Urinary bladder (tissue), 4 donors: ENCODE measurements at regions not wholly inside any gene's neighbourhood (a gene's known extent, or its start where the extent isn't known, plus 50 kb on each side); places are given as distances from the start of the nearest gene placed in this dataset. TPM values are rescaled to one million over a fixed set of nuclear protein-coding genes. Genes with fewer than 3 reads are reported as not detected.

Source experiments
- DNase-seq: peaks from one replicate; pipeline ENCODE4 v3.0.0-alpha.2; 2015; ENCODE audit errors: extremely low spot score
- H3K27ac ChIP-seq: one replicate; pipeline ENCODE4 v1.5.1; 2013; ENCODE audit warnings: low read depth, mild to moderate bottlenecking, moderate library complexity
- H3K36me3 ChIP-seq: one replicate; pipeline ENCODE4 v1.6.1; 2013; ENCODE audit warnings: mild to moderate bottlenecking, moderate library complexity; ENCODE audit not compliant: insufficient read depth
- H3K4me1 ChIP-seq: one replicate; pipeline ENCODE4 v1.6.1; 2013; ENCODE audit warnings: mild to moderate bottlenecking, moderate library complexity; ENCODE audit not compliant: insufficient read depth
- H3K4me3 ChIP-seq: one replicate; pipeline ENCODE4 v1.5.1; 2013; ENCODE audit warnings: low read depth, low read length
- WGBS: extraction: QIAGEN DNeasy Blood & Tissue Kit; methylation state at CpG from one replicate; pipeline ENCODE4 v1.1.7; 2013; 5-methylcytosine and 5-hydroxymethylcytosine counted together
- small RNA-seq: library from RNA; depleted of rRNA; stranded (forward); fragments of <200 nt; gene quantifications from one replicate; pipeline ENCODE3, GENCODE V24; 2014
- donor health status: healthy with polysubstance abuse.
- donor health status: healthy.

DNA sequence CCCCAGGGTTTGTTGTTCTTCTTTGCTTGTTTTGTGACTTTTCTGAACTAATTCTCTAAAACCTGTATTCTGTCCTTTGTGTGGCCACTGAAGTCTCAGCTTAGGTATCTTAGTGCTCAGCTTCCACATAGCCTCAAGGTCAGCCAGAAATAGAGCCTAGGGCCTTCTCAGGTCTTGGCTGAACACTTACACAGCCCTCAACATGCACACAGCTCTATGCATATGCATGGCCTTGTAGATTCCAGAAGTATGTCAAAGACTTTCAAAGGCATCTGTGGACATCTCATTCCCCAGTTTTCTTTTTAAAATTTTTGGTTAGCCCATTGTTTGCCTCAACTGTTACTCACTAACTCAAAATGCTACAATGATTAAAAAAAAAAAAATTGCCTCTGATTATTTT lies 99.9 kb upstream of the GRIA1 start:
- DNase-seq = no peak
- Histone ChIP-seq H3K4me3 (no peak overlapping the region), H3K27ac (no peak overlapping the region)

DNA sequence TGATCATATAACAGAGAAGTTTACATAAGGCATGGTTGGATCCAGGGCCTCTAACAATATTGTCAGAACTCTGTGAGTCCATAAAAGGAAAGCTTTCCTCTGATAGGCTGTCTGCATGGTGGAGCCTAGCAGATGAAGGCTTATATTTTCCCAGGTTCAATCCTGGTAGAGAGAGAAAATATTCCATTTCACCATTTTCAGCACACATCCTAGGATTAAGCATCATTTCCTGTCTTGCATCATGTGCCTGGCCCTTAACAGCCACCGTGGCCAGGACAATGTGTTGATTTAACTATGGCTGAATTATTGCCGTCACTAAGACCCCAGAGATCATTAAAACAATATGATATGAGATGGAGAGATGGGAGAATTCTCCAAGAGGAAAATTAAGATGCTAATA lies 90.9 kb upstream of the GRIA1 start:
- DNase-seq = no peak
- Histone ChIP-seq H3K4me1 (no peaks in the 10 kb centered on the region), H3K36me3 (no peaks in the 10 kb centered on the region), H3K4me3 (no peak overlapping the region), H3K27ac (no peak overlapping the region)
- 33% methylated on average over 2 of the region's 2 CpGs for WGBS

More for the DNA sequence above, 99.9 kb upstream of the GRIA1 start:
- H3K4me1 ChIP-seq = no peaks in the 10 kb centered on the region
- no peaks in the 10 kb centered on the region for H3K36me3 ChIP-seq

DNA sequence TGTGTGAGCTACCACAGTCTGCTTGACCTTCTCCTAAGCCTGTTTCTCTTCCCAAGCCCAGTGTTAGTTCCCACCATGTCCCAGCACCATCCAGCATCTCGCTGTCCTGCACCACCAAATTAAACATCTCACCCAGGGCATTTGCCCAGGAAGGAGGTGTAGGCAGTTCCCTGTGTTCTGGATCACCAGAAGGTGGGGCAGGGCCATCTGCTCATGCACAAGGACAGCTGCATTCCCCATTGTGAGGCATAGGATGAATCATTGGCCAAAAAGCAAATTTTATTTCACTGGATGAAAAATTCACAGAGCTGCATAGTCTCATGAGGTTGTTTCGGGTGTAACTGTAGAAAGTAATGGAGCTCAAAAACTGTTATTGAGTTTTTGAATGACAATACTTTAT lies 89.5 kb upstream of the GRIA1 start:
- Histone ChIP-seq H3K4me1 (no peaks in the 10 kb centered on the region), H3K27ac (no peak overlapping the region), H3K36me3 (no peaks in the 10 kb centered on the region), H3K4me3 (no peak overlapping the region)
- DNase-seq = no peak
- 84% methylated on average over 2 of the region's 2 CpGs for WGBS

DNA sequence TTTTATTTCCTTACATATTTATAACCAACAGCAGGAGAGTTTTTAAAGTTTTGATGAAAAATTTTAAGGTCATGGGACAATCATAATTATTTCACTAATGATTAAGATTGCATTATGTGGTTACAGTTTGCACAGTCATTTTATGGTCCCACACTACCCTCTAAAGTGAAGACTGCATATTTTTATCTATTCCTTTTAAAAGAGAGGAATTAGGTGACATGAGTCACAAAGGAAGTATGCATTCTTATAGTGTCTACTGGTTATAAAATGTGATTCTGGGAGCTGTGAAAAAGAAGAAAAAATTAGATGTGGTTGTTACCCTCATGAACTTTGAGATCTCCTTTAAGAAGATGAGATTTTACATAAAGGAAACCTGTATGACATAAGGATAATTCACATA lies 87.9 kb upstream of the GRIA1 start:
- no peak for DNase-seq
- Histone ChIP-seq H3K36me3 (no peaks in the 10 kb centered on the region), H3K27ac (no peak overlapping the region), H3K4me1 (no peaks in the 10 kb centered on the region), H3K4me3 (no peak overlapping the region)

DNA sequence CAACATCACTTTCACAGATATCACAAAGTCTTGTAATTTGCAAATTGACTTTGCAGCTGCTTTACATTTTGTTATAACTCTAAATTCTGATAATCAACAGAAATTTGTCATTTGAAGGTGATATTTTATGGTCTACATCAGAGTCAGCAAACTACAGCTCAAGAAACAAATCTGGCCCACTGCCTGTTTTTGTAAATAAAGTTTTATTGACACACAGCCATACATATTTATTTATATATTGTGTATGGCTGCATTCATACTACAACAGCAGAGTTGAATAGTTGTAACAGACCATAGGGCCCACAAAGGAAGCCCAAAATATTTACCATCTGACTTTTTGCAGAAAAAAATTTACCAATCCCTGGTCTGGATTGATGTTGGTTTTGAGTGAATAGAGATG lies 87.0 kb upstream of the GRIA1 start:
- Histone ChIP-seq H3K4me1 (no peaks in the 10 kb centered on the region), H3K4me3 (no peak overlapping the region), H3K36me3 (no peaks in the 10 kb centered on the region), H3K27ac (no peak overlapping the region)
- DNase-seq = no peak

DNA sequence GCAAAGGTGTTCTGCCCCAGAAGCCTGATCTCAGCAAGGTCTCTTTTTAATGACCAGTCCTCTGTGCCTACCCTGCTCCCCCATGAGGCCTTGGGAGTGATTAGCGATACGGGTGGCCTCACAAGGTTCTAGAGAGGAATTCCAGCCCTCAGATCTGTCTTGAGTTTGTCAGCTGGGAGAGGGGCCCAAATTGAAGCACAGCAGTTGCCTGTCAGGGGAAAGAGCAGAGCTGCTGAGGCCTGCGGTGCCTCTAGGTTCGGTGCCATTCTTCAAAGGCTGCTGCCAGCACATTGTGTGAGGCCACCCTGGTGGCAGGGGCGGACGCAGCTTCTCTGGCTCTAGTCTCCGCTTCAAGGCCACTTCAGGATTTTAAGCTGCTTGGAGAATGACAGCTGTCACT lies 85.7 kb upstream of the GRIA1 start:
- no peak for DNase-seq
- H3K4me3 ChIP-seq = no peak overlapping the region
- H3K36me3 ChIP-seq = no peaks in the 10 kb centered on the region
- 66% methylated on average over 7 of the region's 7 CpGs for WGBS
- H3K4me1 ChIP-seq = no peaks in the 10 kb centered on the region
- no peak overlapping the region for H3K27ac ChIP-seq

DNA sequence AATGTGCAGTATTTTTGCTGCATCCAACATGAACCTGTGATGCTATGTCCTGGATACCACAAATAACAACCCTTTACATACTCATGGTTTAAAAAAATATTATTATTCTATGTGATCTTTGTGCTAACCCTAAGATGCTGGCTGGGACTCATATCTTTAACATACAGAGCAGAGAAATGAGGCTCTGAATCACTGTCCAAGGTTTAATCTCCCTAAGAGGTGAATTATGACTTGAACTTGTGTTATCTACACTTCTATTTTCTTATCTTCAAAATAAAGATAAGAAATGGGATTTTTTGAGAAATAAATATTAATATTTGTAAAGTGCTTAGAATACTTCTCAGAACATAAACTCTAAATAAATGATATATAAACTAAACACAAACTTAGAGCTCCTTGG lies 68.8 kb upstream of the GRIA1 start:
- Histone ChIP-seq H3K27ac (no peak overlapping the region), H3K4me1 (no peaks in the 10 kb centered on the region), H3K36me3 (no peaks in the 10 kb centered on the region), H3K4me3 (no peak overlapping the region)
- no peak for DNase-seq

DNA sequence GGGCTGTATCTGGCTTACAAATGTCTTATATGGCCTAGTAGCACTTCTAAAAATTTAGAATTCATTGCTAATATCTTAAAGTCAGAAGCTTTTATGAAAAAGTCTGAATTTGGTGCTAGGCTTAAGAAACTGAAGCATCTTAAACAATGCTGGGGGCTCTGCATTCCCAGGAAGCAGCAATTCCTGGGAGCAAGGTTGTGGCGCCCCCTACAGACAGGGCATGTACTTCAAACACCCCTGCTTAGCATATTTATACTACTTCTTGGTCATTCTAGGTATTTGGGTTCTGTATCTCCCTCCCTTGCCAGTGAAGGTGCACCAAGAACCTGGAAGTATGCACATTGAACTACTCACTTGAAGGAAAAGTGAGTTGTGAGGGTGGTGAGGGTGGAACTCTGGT lies 64.6 kb upstream of the GRIA1 start:
- Histone ChIP-seq H3K27ac (no peak overlapping the region), H3K36me3 (no peaks in the 10 kb centered on the region), H3K4me1 (no peaks in the 10 kb centered on the region), H3K4me3 (no peak overlapping the region)
- 22% methylated on average over 1 of the region's 1 CpG for WGBS
- no peak for DNase-seq

DNA sequence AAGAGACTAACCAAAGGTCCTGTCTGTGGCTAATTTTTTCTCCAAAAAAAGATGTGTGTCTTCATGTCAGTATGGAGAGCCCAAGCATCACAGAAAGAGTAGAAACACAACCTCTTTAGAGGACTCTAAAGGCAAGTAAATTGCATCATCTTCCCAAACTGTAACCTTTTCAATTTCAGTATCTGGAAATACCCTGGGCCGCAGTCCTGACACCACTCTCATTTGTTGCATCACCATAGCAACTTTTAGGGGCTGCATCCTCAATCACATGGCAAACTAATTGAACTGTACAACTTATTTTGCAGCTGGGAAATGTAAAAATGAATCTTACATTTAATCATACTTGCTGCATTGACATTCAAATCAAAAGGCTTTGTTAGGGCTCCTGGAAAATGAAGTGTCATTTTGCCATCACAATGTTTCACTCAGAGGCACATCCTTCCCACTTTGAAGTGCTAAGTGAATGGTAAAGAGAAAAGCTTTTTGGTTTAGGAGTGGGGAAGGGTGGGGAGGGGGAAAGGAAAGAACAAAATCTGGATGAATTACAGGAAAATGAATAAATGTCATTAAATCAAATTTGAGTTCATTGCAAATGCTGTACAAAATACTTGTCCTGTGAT lies 60.6 kb upstream of the GRIA1 start:
- Histone ChIP-seq H3K36me3 (no peaks in the 10 kb centered on the region), H3K27ac (no peak overlapping the region), H3K4me1 (no peaks in the 10 kb centered on the region), H3K4me3 (no peak overlapping the region)
- DNase-seq = no peak
- 88% methylated on average over 1 of the region's 1 CpG for WGBS

DNA sequence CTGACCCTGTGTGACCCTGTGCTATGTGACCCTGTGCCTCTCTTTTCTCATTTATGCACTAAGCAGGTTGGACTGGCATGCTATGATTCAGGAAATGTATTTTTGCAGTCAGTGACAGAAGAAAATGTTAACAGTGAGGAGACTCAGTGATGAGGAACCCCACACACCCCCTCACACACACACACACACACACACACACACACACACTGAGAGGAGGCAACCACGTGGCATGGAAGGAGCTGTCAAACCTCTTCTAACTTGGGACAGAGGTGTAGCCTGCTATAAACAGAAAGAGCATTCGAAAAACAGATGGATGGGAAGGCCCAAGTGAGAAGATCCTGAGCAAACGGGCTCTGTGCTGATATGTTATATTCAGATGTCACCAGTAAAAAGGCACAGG lies 57.9 kb upstream of the GRIA1 start:
- no peak for DNase-seq
- Histone ChIP-seq H3K4me3 (no peak overlapping the region), H3K4me1 (no peaks in the 10 kb centered on the region), H3K27ac (no peak overlapping the region), H3K36me3 (no peaks in the 10 kb centered on the region)
- 62% methylated on average over 3 of the region's 3 CpGs for WGBS

DNA sequence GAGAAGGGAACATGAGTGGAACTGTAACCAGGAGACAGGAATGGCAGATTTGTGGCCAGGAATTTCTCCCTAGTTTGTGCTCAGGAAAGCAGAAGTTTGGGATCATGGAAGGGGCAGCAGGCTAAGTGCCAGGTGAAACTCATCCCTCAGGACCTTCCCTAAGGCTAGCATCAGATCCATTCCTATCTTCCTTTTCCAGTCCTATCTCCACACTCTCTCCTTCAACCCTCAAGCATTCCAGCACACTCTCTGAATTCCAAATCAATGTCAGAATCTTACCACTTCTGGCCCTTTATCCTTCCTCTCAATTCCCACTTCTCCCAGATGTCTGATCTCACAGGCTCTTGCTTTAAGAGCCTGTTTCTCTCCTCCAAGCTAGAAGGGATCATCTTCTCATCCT lies 53.2 kb upstream of the GRIA1 start:
- Histone ChIP-seq H3K27ac (no peak overlapping the region), H3K4me1 (no peaks in the 10 kb centered on the region), H3K4me3 (no peak overlapping the region), H3K36me3 (no peaks in the 10 kb centered on the region)
- no peak for DNase-seq

DNA sequence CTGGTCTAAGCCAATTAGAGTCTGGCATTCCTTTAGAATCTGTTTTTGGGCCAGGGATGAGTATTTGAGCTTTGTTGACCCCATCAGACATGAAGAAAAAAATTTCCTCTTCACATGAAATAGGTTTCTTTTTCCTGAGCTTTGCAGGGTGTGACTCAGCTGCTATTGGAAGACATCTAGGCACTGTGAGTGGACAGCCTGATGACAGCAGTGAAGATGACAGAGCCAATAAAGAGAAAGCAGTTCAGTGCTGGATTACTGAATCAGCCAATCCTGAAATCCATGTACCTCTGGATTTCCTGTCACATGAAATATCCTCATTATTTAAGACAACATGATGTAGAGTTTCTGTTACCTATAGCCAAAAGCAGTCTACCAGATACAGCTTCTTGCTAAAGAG lies 51.3 kb upstream of the GRIA1 start:
- Histone ChIP-seq H3K27ac (no peak overlapping the region), H3K4me3 (no peak overlapping the region), H3K36me3 (no peaks in the 10 kb centered on the region), H3K4me1 (no peaks in the 10 kb centered on the region)
- no peak for DNase-seq

Small RNA genes lying in the stretch of these regions (small RNA-seq; reads per million reads assigned to genes)
- not detected for gene AC008571.1
